CD4-positive, alpha-beta T cell (primary cell): ENCODE measurements at regions not wholly inside any gene's neighbourhood (a gene's known extent, or its start where the extent isn't known, plus 50 kb on each side); places are given as distances from the start of the nearest gene placed in this dataset.

Experiments
- ATAC-seq: fragments of 200-7000 bp; cut with Tn5 transposase; one replicate; pipeline ENCODE4 v1.10.0; 2022; ENCODE audit warnings: mild to moderate bottlenecking; ENCODE audit not compliant: poor library complexity
- CTCF ChIA-PET: fragments of 350-600 bp; sonication (Branson Sonifier 250); formaldehyde crosslinking; loops from one replicate; lab custom pipeline; 2021; ENCODE audit warnings: antibody characterized with exemption, inconsistent platforms; lab: Charles Lee
- POLR2A ChIA-PET: fragments of 350-600 bp; sonication (Branson Sonifier 250); formaldehyde crosslinking; loops from one replicate; lab custom pipeline; 2021; ENCODE audit warnings: antibody characterized with exemption, inconsistent platforms; lab: Charles Lee
- DNase-seq, 14 experiments: peaks; one replicate each; pipeline ENCODE4 v3.0.0-alpha.2; 2013 to 2020; ENCODE audit warnings: mixed read lengths in 2 of 14
- H3K27ac ChIP-seq, 2 donors: one replicate each; pipeline versions ENCODE4 v1.5.1 to v1.7.0; 2013; ENCODE audit warnings: low read length in 2 of 2, low read depth in 1 of 2, mild to moderate bottlenecking in 1 of 2
- H3K27me3 ChIP-seq, 2 experiments: 1 replicate in 1 of 2; 2 replicates in 1 of 2; pipeline versions ENCODE4 v1.6.1 to v1.7.0; 2013; ENCODE audit warnings: low read length in 2 of 2, control low read depth in 1 of 2, mild to moderate bottlenecking in 1 of 2, moderate library complexity in 1 of 2; ENCODE audit not compliant: insufficient read depth in 2 of 2, control insufficient read depth in 1 of 2
- H3K36me3 ChIP-seq: one replicate; pipeline ENCODE4 v1.6.1; 2013; ENCODE audit warnings: low read length, control low read depth; ENCODE audit not compliant: insufficient read depth
- H3K4me1 ChIP-seq: one replicate; pipeline ENCODE4 v1.6.1; 2013; ENCODE audit warnings: low read length, control low read depth; ENCODE audit not compliant: insufficient read depth
- H3K4me3 ChIP-seq: one replicate; pipeline ENCODE4 v1.5.1; 2013; ENCODE audit warnings: mild to moderate bottlenecking, low read length, moderate library complexity
- H3K9me3 ChIP-seq, 2 experiments: 1 replicate in 1 of 2; 2 replicates in 1 of 2; pipeline versions ENCODE4 v1.6.1 to v1.7.0; 2013; ENCODE audit warnings: low read length in 2 of 2, mild to moderate bottlenecking in 2 of 2, control low read depth in 1 of 2, moderate library complexity in 1 of 2; ENCODE audit not compliant: control insufficient read depth in 1 of 2, insufficient read depth in 1 of 2
- H3K27ac Mint-ChIP-seq: one replicate; pipeline ENCODE4 v1.8.0; 2020; ENCODE audit warnings: mixed read lengths
- H3K27me3 Mint-ChIP-seq: one replicate; pipeline ENCODE4 v1.8.0; 2021; ENCODE audit warnings: mixed read lengths
- H3K36me3 Mint-ChIP-seq: one replicate; pipeline ENCODE4 v1.8.0; 2021; ENCODE audit warnings: low read depth, mixed read lengths
- H3K4me1 Mint-ChIP-seq: one replicate; pipeline ENCODE4 v1.8.0; 2021; ENCODE audit warnings: low read depth, mixed read lengths
- H3K4me3 Mint-ChIP-seq: one replicate; pipeline ENCODE4 v1.8.0; 2020; ENCODE audit warnings: mild to moderate bottlenecking, mixed read lengths
- H3K9me3 Mint-ChIP-seq: one replicate; pipeline ENCODE4 v1.8.0; 2020; ENCODE audit warnings: mixed read lengths
- intact Hi-C, 2 experiments: fragments of 100-400 bp; cut with DNase I in 1 of 2; cut with micrococcal nuclease in 1 of 2; formaldehyde crosslinking; loops; one replicate each; pipeline versions ENCODE4 v1.15.1 to v1.9.0; 2023 to 2025; cut with DNase I, micrococcal nuclease
- TF ChIP-seq, protein P1 (sequence below): fragments of 200-600 bp; IDR thresholded peaks from one replicate; pipeline ENCODE4 v1.8.0; 2022; ENCODE audit warnings: antibody characterized with exemption, mild to moderate bottlenecking

DNA sequence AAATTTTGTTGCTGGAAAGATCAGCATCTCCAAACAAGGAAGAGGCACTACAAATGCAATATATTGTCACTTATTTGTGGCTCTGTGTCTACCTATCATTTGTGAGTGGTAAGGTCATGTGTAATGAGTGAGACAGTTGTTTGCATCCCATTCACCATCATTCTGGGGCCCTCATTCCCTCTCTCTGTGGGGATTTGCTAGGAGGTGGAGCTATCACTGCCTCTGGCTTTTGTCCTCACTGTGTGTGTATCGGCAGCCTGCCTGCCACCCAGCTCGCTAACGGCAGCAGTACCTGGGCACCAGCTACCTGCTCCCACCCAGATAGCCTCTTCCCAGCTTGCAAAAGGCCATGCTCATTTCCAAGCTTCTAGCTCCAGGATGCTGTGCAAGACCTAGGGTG is 379.2 kb upstream of the ZFHX3 start:
- H3K27ac ChIP-seq = no peak overlapping the region
- ATAC-seq (no peak), DNase-seq (no peak)
- TF ChIP-seq, protein P1, sequence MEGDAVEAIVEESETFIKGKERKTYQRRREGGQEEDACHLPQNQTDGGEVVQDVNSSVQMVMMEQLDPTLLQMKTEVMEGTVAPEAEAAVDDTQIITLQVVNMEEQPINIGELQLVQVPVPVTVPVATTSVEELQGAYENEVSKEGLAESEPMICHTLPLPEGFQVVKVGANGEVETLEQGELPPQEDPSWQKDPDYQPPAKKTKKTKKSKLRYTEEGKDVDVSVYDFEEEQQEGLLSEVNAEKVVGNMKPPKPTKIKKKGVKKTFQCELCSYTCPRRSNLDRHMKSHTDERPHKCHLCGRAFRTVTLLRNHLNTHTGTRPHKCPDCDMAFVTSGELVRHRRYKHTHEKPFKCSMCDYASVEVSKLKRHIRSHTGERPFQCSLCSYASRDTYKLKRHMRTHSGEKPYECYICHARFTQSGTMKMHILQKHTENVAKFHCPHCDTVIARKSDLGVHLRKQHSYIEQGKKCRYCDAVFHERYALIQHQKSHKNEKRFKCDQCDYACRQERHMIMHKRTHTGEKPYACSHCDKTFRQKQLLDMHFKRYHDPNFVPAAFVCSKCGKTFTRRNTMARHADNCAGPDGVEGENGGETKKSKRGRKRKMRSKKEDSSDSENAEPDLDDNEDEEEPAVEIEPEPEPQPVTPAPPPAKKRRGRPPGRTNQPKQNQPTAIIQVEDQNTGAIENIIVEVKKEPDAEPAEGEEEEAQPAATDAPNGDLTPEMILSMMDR = no peak
- H3K9me3 ChIP-seq = peaks cover 0 to 10% of the 10 kb centered on the region in 2 experiments
- H3K36me3 ChIP-seq = no peaks in the 10 kb centered on the region
- no peaks in the 10 kb centered on the region for H3K27me3 ChIP-seq
- intact Hi-C loops = no loop called here
- CTCF ChIA-PET = no interaction called here
- POLR2A ChIA-PET = no interaction called here
- no peaks in the 10 kb centered on the region for H3K4me1 ChIP-seq
- Mint-ChIP-seq H3K27ac (no peak overlapping the region), H3K36me3 (no peaks in the 10 kb centered on the region), H3K4me3 (no peak overlapping the region), H3K4me1 (no peaks in the 10 kb centered on the region), H3K9me3 (no peaks in the 10 kb centered on the region), H3K27me3 (peaks cover 7% of the 10 kb centered on the region)
- no peak overlapping the region for H3K4me3 ChIP-seq

DNA sequence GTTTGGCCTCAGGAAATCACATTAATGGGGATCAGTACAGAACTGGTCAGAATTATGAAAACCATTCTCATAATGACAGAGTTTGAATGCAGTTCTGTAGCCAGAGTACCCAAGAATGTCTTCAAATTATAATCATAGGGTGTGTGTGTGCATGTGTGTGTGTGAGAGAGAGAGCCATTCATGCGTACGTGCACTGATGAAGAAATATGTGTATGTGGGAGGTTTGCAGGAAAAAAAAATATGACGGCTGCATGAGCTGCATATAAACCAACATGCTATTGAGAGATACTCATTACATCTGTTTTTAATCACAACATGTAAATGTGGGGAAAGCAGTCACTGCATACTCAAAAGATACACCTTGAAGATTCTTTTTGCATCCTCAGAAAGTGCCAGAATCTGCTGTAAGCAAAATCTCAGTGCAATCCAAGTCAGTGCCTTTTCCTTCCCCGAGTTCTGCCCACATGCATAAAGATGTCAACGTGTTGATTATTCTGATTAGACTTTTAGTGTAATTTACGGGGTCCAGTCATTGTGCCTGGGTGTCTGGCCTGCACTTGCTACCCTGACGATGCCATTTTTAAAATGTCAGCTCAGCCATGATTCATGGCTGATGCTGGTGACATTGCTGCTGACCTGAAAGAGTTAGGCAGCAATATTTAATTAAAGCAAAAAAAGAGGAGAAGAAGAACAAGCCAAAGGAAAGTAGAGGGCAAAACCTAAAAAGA is 378.7 kb upstream of the ZFHX3 start:
- TF ChIP-seq, protein P1 = no peak
- peaks cover 7% of the 10 kb centered on the region for H3K27me3 Mint-ChIP-seq
- H3K27me3 ChIP-seq = no peaks in the 10 kb centered on the region
- H3K4me3 ChIP-seq = no peak overlapping the region
- H3K9me3 Mint-ChIP-seq = no peaks in the 10 kb centered on the region
- H3K27ac Mint-ChIP-seq = no peak overlapping the region
- H3K4me1 ChIP-seq = no peaks in the 10 kb centered on the region
- CTCF ChIA-PET = no interaction called here
- POLR2A ChIA-PET = no interaction called here
- H3K36me3 Mint-ChIP-seq = no peaks in the 10 kb centered on the region
- ATAC-seq (no peak), DNase-seq (no peak)
- H3K4me3 Mint-ChIP-seq = no peak overlapping the region
- no peaks in the 10 kb centered on the region for H3K36me3 ChIP-seq
- no peak overlapping the region for H3K27ac ChIP-seq
- intact Hi-C loops = no loop called here
- H3K4me1 Mint-ChIP-seq = no peaks in the 10 kb centered on the region
- H3K9me3 ChIP-seq = peaks cover 0 to 10% of the 10 kb centered on the region in 2 experiments

GRCh38 chr16:73420676-73421075 is 372.7 kb upstream of the ZFHX3 start:
- no peak for DNase-seq
- ATAC-seq = no peak
- Mint-ChIP-seq H3K27me3 (peaks cover 7% of the 10 kb centered on the region), H3K9me3 (no peaks in the 10 kb centered on the region), H3K27ac (no peak overlapping the region), H3K4me1 (no peaks in the 10 kb centered on the region), H3K4me3 (no peak overlapping the region), H3K36me3 (no peaks in the 10 kb centered on the region)
- intact Hi-C loops = no loop called here
- no peaks in the 10 kb centered on the region for H3K9me3 ChIP-seq
- TF ChIP-seq, protein P1 = no peak
- no peak overlapping the region for H3K27ac ChIP-seq
- H3K4me3 ChIP-seq = no peak overlapping the region
- no peaks in the 10 kb centered on the region for H3K36me3 ChIP-seq
- CTCF ChIA-PET = no interaction called here
- H3K27me3 ChIP-seq = no peaks in the 10 kb centered on the region
- no peaks in the 10 kb centered on the region for H3K4me1 ChIP-seq
- POLR2A ChIA-PET = no interaction called here
